ENCODE measurements at regions not wholly inside any gene's neighbourhood (a gene's known extent, or its start where the extent isn't known, plus 50 kb on each side); places are given as distances from the start of the nearest gene placed in this dataset.

DNA sequence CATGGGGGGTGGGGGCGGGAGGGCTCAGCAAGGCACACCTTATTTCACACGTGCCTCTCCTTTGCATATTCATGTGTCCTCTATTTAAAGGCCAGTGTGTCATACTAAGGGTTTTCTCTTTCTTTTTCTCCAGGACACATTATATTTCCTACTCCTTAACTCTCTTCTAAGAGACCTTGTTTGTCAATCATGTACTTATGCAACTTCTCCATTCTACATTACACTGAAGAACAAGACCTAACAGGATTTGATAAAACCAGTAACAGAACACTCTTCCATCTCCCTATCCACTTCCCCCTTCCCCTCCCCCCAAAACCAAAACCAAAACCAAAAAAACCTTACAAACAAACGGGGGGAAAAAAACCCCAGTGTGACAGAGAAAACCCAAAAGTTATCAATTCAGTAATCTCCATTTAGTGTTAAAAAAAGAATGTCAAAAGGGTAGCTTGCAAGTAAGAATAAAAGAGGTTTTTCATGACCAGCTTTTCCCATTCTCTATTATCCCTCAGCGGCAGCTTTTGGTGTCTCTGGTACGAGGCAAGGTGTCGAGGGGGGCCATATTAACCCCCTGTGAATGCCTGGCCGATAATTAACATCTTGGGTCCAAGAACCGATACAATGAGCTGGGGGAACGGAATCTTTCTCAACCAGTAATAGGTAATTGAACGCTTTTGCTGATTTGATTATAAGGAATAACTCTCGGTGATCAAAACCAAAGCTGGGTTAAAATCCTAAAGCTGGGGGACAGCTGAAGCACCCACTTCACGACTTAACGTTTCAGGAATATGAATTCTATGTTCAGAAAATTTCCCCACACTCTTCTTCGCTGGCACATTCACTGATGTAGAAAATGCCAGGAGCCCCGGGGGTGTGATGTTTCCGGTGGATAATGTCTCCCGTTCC, 191.0 kb upstream of the TCF4 start:
- no peak for TF ChIP-seq POLR2AphosphoS5 (IDR thresholded peaks at IDR 0.05; ENCODE audit: low read depth, low read length)
- no peak for TF ChIP-seq POLR2A (IDR thresholded peaks at IDR 0.05; ENCODE audit: low read depth, low read length)
- no peak for TF ChIP-seq TAF1 (IDR thresholded peaks at IDR 0.05; ENCODE audit: borderline replicate concordance, low read depth, low read length)

Data from GM12892 (cell line).